HEK293T (cell line): ENCODE measurements at regions not wholly inside any gene's neighbourhood (a gene's known extent, or its start where the extent isn't known, plus 50 kb on each side); places are given as distances from the start of the nearest gene placed in this dataset.

Experiments used
- ARNT ChIP-seq: fragments of 450-650 bp; IDR thresholded peaks from 2 replicates; pipeline ENCODE4 v1.6.1; 2017; ENCODE audit warnings: mild to moderate bottlenecking
- BHLHE40 ChIP-seq: fragments of 450-650 bp; IDR thresholded peaks from 2 replicates; pipeline ENCODE4 v1.6.1; 2016; ENCODE audit warnings: mild to moderate bottlenecking, moderate library complexity, borderline replicate concordance
- ELF4 ChIP-seq: fragments of 450-650 bp; IDR thresholded peaks from 2 replicates; pipeline ENCODE4 v1.6.1; 2017; ENCODE audit warnings: antibody characterized with exemption
- FOXA1 ChIP-seq: fragments of 450-650 bp; IDR thresholded peaks from 2 replicates; pipeline ENCODE4 v1.6.1; 2016; ENCODE audit warnings: mild to moderate bottlenecking
- FOXK2 ChIP-seq: fragments of 450-650 bp; IDR thresholded peaks from 2 replicates; pipeline ENCODE4 v1.6.1; 2016; ENCODE audit warnings: mild to moderate bottlenecking
- FOXM1 ChIP-seq: fragments of 450-650 bp; IDR thresholded peaks from 2 replicates; pipeline ENCODE4 v1.6.1; 2017; ENCODE audit warnings: mild to moderate bottlenecking, borderline replicate concordance
- HDGF ChIP-seq: fragments of 450-650 bp; IDR thresholded peaks from 2 replicates; pipeline ENCODE4 v1.6.1; 2017; ENCODE audit warnings: antibody characterized with exemption, borderline replicate concordance
- NFRKB ChIP-seq: fragments of 450-650 bp; IDR thresholded peaks from 2 replicates; pipeline ENCODE4 v1.6.1; 2016; ENCODE audit warnings: mild to moderate bottlenecking, moderate library complexity
- SUZ12 ChIP-seq: fragments of 450-650 bp; IDR thresholded peaks from 2 replicates; pipeline ENCODE4 v1.6.1; 2016; ENCODE audit warnings: mild to moderate bottlenecking
- TARDBP ChIP-seq: fragments of 450-650 bp; IDR thresholded peaks from 2 replicates; pipeline ENCODE4 v1.6.1; 2016
- ZNF384 ChIP-seq: fragments of 450-650 bp; IDR thresholded peaks from 2 replicates; pipeline ENCODE4 v1.6.1; 2016
- TF ChIP-seq, protein P1 (sequence below): fragments of 450-650 bp; IDR thresholded peaks from 2 replicates; pipeline ENCODE4 v1.6.1; 2016

GRCh38 chr11:23320131-23320530 lies 459.9 kb upstream of the CCDC179 start:
- no peak for TF ChIP-seq FOXK2
- TF ChIP-seq SUZ12: no peak
- TF ChIP-seq, protein P1, sequence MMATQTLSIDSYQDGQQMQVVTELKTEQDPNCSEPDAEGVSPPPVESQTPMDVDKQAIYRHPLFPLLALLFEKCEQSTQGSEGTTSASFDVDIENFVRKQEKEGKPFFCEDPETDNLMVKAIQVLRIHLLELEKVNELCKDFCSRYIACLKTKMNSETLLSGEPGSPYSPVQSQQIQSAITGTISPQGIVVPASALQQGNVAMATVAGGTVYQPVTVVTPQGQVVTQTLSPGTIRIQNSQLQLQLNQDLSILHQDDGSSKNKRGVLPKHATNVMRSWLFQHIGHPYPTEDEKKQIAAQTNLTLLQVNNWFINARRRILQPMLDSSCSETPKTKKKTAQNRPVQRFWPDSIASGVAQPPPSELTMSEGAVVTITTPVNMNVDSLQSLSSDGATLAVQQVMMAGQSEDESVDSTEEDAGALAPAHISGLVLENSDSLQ: no peak
- no peak for TF ChIP-seq HDGF
- TF ChIP-seq TARDBP: no peak
- no peak for TF ChIP-seq BHLHE40
- no peak for TF ChIP-seq FOXM1
- no peak for TF ChIP-seq ARNT
- no peak for TF ChIP-seq FOXA1
- TF ChIP-seq NFRKB: no peak
- TF ChIP-seq ELF4: no peak
- TF ChIP-seq ZNF384: no peak
